GM19193 (cell line): ENCODE measurements at regions not wholly inside any gene's neighbourhood (a gene's known extent, or its start where the extent isn't known, plus 50 kb on each side); places are given as distances from the start of the nearest gene placed in this dataset.

Experiments used
- POLR2A ChIP-seq: IDR thresholded peaks from 4 replicates; pipeline ENCODE4 v1.6.1; 2011; ENCODE audit not compliant: insufficient read depth, insufficient read length; ENCODE audit errors: extremely low read depth

- no peak for TF ChIP-seq POLR2A
Observed at GRCh38 chr7:106480161-106480579, 180.8 kb downstream of the CCDC71L start.

GRCh38 chr7:106476751-106477150 is 184.2 kb downstream of the CCDC71L start:
- no peak for TF ChIP-seq POLR2A

GRCh38 chr7:106472741-106473140 is 188.0 kb upstream of the NAMPT start:
- no peak for TF ChIP-seq POLR2A

- no peak for TF ChIP-seq POLR2A
Observed at GRCh38 chr7:106471686-106472440, 187.1 kb upstream of the NAMPT start.

GRCh38 chr7:106471021-106471420 is 186.2 kb upstream of the NAMPT start:
- TF ChIP-seq POLR2A = no peak

GRCh38 chr7:106466867-106467266 is 182.1 kb upstream of the NAMPT start:
- TF ChIP-seq POLR2A = no peak

GRCh38 chr7:106465704-106466468 is 181.1 kb upstream of the NAMPT start:
- no peak for TF ChIP-seq POLR2A

GRCh38 chr7:106464651-106465050 is 179.9 kb upstream of the NAMPT start:
- no peak for TF ChIP-seq POLR2A

- TF ChIP-seq POLR2A = no peak
Observed at GRCh38 chr7:106463851-106464611, 179.2 kb upstream of the NAMPT start.

GRCh38 chr7:106462914-106463482 is 178.2 kb upstream of the NAMPT start:
- TF ChIP-seq POLR2A = no peak

- TF ChIP-seq POLR2A = no peak
Observed at GRCh38 chr7:106462365-106462859, 177.6 kb upstream of the NAMPT start.

GRCh38 chr7:106460792-106461254 is 176.0 kb upstream of the NAMPT start:
- no peak for TF ChIP-seq POLR2A

- TF ChIP-seq POLR2A = no peak
Observed at GRCh38 chr7:106459397-106460072, 174.8 kb upstream of the NAMPT start.

GRCh38 chr7:106457678-106458077 is 172.9 kb upstream of the NAMPT start:
- no peak for TF ChIP-seq POLR2A

GRCh38 chr7:106456329-106456728 is 171.5 kb upstream of the NAMPT start:
- no peak for TF ChIP-seq POLR2A
